ENCODE measurements at regions not wholly inside any gene's neighbourhood (a gene's known extent, or its start where the extent isn't known, plus 50 kb on each side); places are given as distances from the start of the nearest gene placed in this dataset.

- Histone ChIP-seq H3K4me3 (ENCODE audit: insufficient read depth, low read depth, low read length) (no peak overlapping the region), H3K9me3 (ENCODE audit: control insufficient read depth, insufficient read depth, low read length) (no peaks in the 10 kb centered on the region), H4K8ac (ENCODE audit: low read depth in 2 of 2, low read length in 2 of 2) (no peak overlapping the region), H3K27ac (ENCODE audit: insufficient read depth, low read length) (no peak overlapping the region), H3K9ac (ENCODE audit: low read depth, low read length) (no peak overlapping the region), H3K9me1 (ENCODE audit: insufficient read depth, low read length) (no peaks in the 10 kb centered on the region), H4K5ac (ENCODE audit: low read depth, low read length) (no peak overlapping the region), H3K14ac (replicated peaks; ENCODE audit: low read depth, low read length) (no peak overlapping the region), H3K56ac (ENCODE audit: extremely low read depth, insufficient read depth, low read length) (no peak overlapping the region), H4K91ac (ENCODE audit: insufficient read depth, low read depth, low read length) (no peak overlapping the region; the same call in 1 of the 2 replicates), H3K4me1 (ENCODE audit: control insufficient read depth, insufficient read depth, low read length) (peaks cover 3% of the 10 kb centered on the region; the same call in 1 of the 2 replicates), H2AFZ (replicated peaks; ENCODE audit: low read length, poor library complexity) (no peak overlapping the region), H3K4ac (ENCODE audit: low read depth, low read length) (no peak overlapping the region), H2AK5ac (ENCODE audit: low read depth, low read length) (no peak overlapping the region), H2BK120ac (ENCODE audit: low read depth, low read length) (no peak overlapping the region), H3K27me3 (ENCODE audit: control insufficient read depth, insufficient read depth, low read length) (no peaks in the 10 kb centered on the region), H3K79me1 (ENCODE audit: low read depth in 1 of 2, low read length in 2 of 2) (no peaks in the 10 kb centered on the region), H3K23ac (ENCODE audit: low read depth, low read length) (no peak overlapping the region), H3K4me2 (ENCODE audit: low read depth, low read length) (no peak overlapping the region), H2AK9ac (replicated peaks; ENCODE audit: low read depth, low read length, poor library complexity) (no peak overlapping the region), H3K18ac (ENCODE audit: low read depth, low read length) (no peak overlapping the region; the same call in 1 of the 2 replicates), H2BK5ac (ENCODE audit: low read depth, low read length, poor library complexity, severe bottlenecking) (no peak overlapping the region), H2BK20ac (ENCODE audit: low read depth, low read length) (peak overlapping the region; percentile 77; the same call in 1 of the 2 replicates), H4K20me1 (ENCODE audit: insufficient read depth, low read length) (no peaks in the 10 kb centered on the region), H3K36me3 (ENCODE audit: control insufficient read depth, insufficient read depth, low read length) (no peaks in the 10 kb centered on the region), H2BK15ac (ENCODE audit: low read depth, low read length) (no peak overlapping the region)
- ATAC-seq (ENCODE audit: low read depth) (no peak), DNase-seq (no peak)
- CTCF ChIA-PET: interaction anchor here (0.6 kb wide), 1 partner anchor 329 kb away, joined by 4 read pairs; no protein-coding TSS in a partner anchor
- in situ Hi-C loops (cut with MboI; ENCODE audit: low sequenced_read_pairs): no loop called here
- WGBS, 2 experiments (ENCODE audit: extremely low coverage in 2 of 2, insufficient read length in 1 of 2): no CpG with 5 or more reads among the region's 2 CpGs
- no peak for TF ChIP-seq POLR2A (IDR thresholded peaks at IDR 0.05; ENCODE audit: low read depth, low read length)
- no peak for TF ChIP-seq MAZ (IDR thresholded peaks at IDR 0.05; ENCODE audit: borderline replicate concordance, low read depth, low read length)
- no peak for TF ChIP-seq RFX5 (IDR thresholded peaks at IDR 0.05; ENCODE audit: low read depth, low read length)
- TF ChIP-seq BHLHE40 (IDR thresholded peaks at IDR 0.05; ENCODE audit: low read depth, low read length): no peak
- TF ChIP-seq FOS (IDR thresholded peaks at IDR 0.05; ENCODE audit: low read depth, low read length): no peak
- no peak for TF ChIP-seq MAFK (IDR thresholded peaks at IDR 0.05; ENCODE audit: low read depth, low read length)
- no peak for TF ChIP-seq CHD1 (IDR thresholded peaks at IDR 0.05; ENCODE audit: low read depth, low read length)
- POLR2A ChIA-PET (ENCODE audit: unreplicated experiment): no interaction called here
- dilution Hi-C loops (cut with HindIII; ENCODE audit: low sequenced_read_pairs, unreplicated experiment): no loop called here
- intact Hi-C loops (cut with micrococcal nuclease): no loop called here
- BruUV-seq (replicated peaks): no TSS peak
Measured at GRCh38 chr20:7741866-7742265, 198.4 kb downstream of the HAO1 start.
